Left ventricle myocardium superior (tissue), 1 donor: ENCODE measurements at regions not wholly inside any gene's neighbourhood (a gene's known extent, or its start where the extent isn't known, plus 50 kb on each side); places are given as distances from the start of the nearest gene placed in this dataset.
A peak's percentile ranks its signal among the peaks of the same experiment; 100 is the strongest.

ENCODE experiments used
- ATAC-seq: fragments of 200-7000 bp; cut with Tn5 transposase; one replicate; pipeline ENCODE4 v1.9.1; 2020; ENCODE audit warnings: mild to moderate bottlenecking, moderate library complexity
- DNase-seq: peaks from one replicate; pipeline ENCODE4 v3.0.0-alpha.2; 2020
- intact Hi-C: fragments of 100-400 bp; cut with micrococcal nuclease; formaldehyde crosslinking; loops from one replicate; pipeline ENCODE4 v1.11.0; 2022
- donor health status: DM: no; HTN: yes; CAD: no; lungs with severe emphysema.

GRCh38 chr11:110829873-110830272 is 117.6 kb upstream of the ARHGAP20 start:
- ATAC-seq (no peak), DNase-seq (no peak)
- intact Hi-C loops: no loop called here

GRCh38 chr11:110828086-110828485 is 115.8 kb upstream of the ARHGAP20 start:
- intact Hi-C loops: no loop called here
- DNase-seq: no peak
- ATAC-seq: no peak

GRCh38 chr11:110827276-110827675 is 115.0 kb upstream of the ARHGAP20 start:
- DNase-seq (no peak), ATAC-seq (no peak)
- intact Hi-C loops: no loop called here

- ATAC-seq (no peak), DNase-seq (no peak)
- intact Hi-C loops: no loop called here
These were observed 112.8 kb upstream of the ARHGAP20 start for GRCh38 chr11:110824912-110825620.

GRCh38 chr11:110818032-110818687 is 105.9 kb upstream of the ARHGAP20 start:
- DNase-seq (no peak), ATAC-seq (no peak)
- intact Hi-C loops: no loop called here

GRCh38 chr11:110812086-110812733 is 100.0 kb upstream of the ARHGAP20 start:
- intact Hi-C loops: no loop called here
- DNase-seq: no peak
- no peak for ATAC-seq

- no peak for ATAC-seq
- intact Hi-C loops: no loop called here
- DNase-seq: no peak
These were observed 97.4 kb upstream of the ARHGAP20 start for GRCh38 chr11:110809417-110810199.

GRCh38 chr11:110808248-110808647 is 96.0 kb upstream of the ARHGAP20 start:
- DNase-seq (no peak), ATAC-seq (no peak)
- intact Hi-C loops: no loop called here

GRCh38 chr11:110807801-110808200 is 95.6 kb upstream of the ARHGAP20 start:
- no peak for DNase-seq
- no peak for ATAC-seq
- intact Hi-C loops: no loop called here

GRCh38 chr11:110805756-110806155 is 93.5 kb upstream of the ARHGAP20 start:
- ATAC-seq: no peak
- intact Hi-C loops: no loop called here
- DNase-seq: no peak

GRCh38 chr11:110802162-110802561 is 89.9 kb upstream of the ARHGAP20 start:
- intact Hi-C loops: no loop called here
- ATAC-seq: no peak
- DNase-seq: no peak

- DNase-seq (no peak), ATAC-seq (no peak)
- intact Hi-C loops: no loop called here
These were observed 89.1 kb upstream of the ARHGAP20 start for GRCh38 chr11:110801328-110801727.

GRCh38 chr11:110798201-110798900 is 86.1 kb upstream of the ARHGAP20 start:
- no peak for ATAC-seq
- intact Hi-C loops: no loop called here
- DNase-seq: no peak

- DNase-seq (no peak), ATAC-seq (peak; percentile 19)
- intact Hi-C loops: no loop called here
These were observed 85.2 kb upstream of the ARHGAP20 start for GRCh38 chr11:110797453-110797852.

GRCh38 chr11:110795112-110795624 is 82.9 kb upstream of the ARHGAP20 start:
- intact Hi-C loops: no loop called here
- no peak for DNase-seq
- no peak for ATAC-seq

GRCh38 chr11:110793556-110793955 is 81.3 kb upstream of the ARHGAP20 start:
- intact Hi-C loops: no loop called here
- no peak for ATAC-seq
- DNase-seq: no peak

- intact Hi-C loops: no loop called here
- ATAC-seq (no peak), DNase-seq (no peak)
These were observed 79.4 kb upstream of the ARHGAP20 start for GRCh38 chr11:110791621-110792020.

- no peak for DNase-seq
- ATAC-seq: no peak
- intact Hi-C loops: no loop called here
These were observed 75.4 kb upstream of the ARHGAP20 start for GRCh38 chr11:110787680-110788079.
